Activated CD4-positive, alpha-beta memory T cell treated with anti-CD3 and anti-CD28 coated beads for 36 hours (primary cell): ENCODE measurements at regions not wholly inside any gene's neighbourhood (a gene's known extent, or its start where the extent isn't known, plus 50 kb on each side); places are given as distances from the start of the nearest gene placed in this dataset.
"Not testable (repeated sequence)": the region's sequence is repeated elsewhere in the genome, so short reads cannot be mapped to it uniquely, and the experiment has no call there.

Experiments
- CTCF ChIA-PET: fragments of 350-600 bp; sonication (Branson Sonifier 250); formaldehyde crosslinking; loops from one replicate; lab custom pipeline; 2021; ENCODE audit warnings: antibody characterized with exemption, inconsistent platforms; lab: Charles Lee
- POLR2A ChIA-PET: fragments of 350-600 bp; sonication (Branson Sonifier 250); formaldehyde crosslinking; loops from one replicate; lab custom pipeline; 2021; ENCODE audit warnings: antibody characterized with exemption; lab: Charles Lee
- DNase-seq: peaks from one replicate; pipeline ENCODE4 v3.0.0-alpha.2; 2020
- H3K27ac Mint-ChIP-seq: one replicate; pipeline ENCODE4 v1.8.0; 2021; ENCODE audit warnings: mixed read lengths
- H3K27me3 Mint-ChIP-seq: one replicate; pipeline ENCODE4 v1.8.0; 2021; ENCODE audit warnings: mixed read lengths
- H3K36me3 Mint-ChIP-seq: one replicate; pipeline ENCODE4 v1.8.0; 2021; ENCODE audit warnings: mixed read lengths
- H3K4me1 Mint-ChIP-seq: one replicate; pipeline ENCODE4 v1.8.0; 2021; ENCODE audit warnings: low read depth, mixed read lengths
- H3K4me3 Mint-ChIP-seq: one replicate; pipeline ENCODE4 v1.8.0; 2021; ENCODE audit warnings: mild to moderate bottlenecking, mixed read lengths
- H3K9me3 Mint-ChIP-seq: one replicate; pipeline ENCODE4 v1.8.0; 2021; ENCODE audit warnings: mixed read lengths
- intact Hi-C: fragments of 100-400 bp; cut with micrococcal nuclease; formaldehyde crosslinking; loops from one replicate; pipeline ENCODE4 v1.15.1; 2023

DNA sequence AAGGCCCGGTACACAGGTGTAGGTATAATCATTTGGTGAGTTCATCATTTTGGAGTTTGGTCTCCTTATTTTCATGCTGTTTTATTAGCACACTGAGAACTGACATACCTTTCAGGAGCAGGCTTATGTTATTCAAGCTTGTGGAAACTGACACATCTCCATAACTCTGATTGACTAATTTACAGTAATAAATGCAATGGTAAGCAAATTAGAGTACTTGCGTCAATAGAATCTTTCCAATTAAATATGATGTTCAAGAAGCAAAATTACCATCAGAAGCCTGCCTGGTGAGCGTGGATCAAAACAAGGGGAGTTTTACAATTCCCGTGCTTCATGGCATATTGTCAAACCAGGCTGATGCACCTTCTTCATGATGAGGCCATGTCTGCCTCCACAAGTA lies 210.7 kb upstream of the GPRIN3 start:
- ChIA-PET POLR2A (no interaction called here), CTCF (interaction anchor here (1.5 kb wide), 1 partner anchor 291 kb away, joined by 3 read pairs; no protein-coding TSS in a partner anchor)
- Mint-ChIP-seq H3K9me3 (no peaks in the 10 kb centered on the region), H3K27ac (no peak overlapping the region), H3K4me3 (no peak overlapping the region), H3K27me3 (peaks cover 29% of the 10 kb centered on the region), H3K4me1 (no peaks in the 10 kb centered on the region), H3K36me3 (no peaks in the 10 kb centered on the region)
- DNase-seq, result no peak
- intact Hi-C loops, result no loop called here

GRCh38 chr4:89514811-89515210 lies 207.2 kb upstream of the GPRIN3 start:
- POLR2A ChIA-PET, result no interaction called here
- H3K36me3 Mint-ChIP-seq, result no peaks in the 10 kb centered on the region
- no peaks in the 10 kb centered on the region for H3K9me3 Mint-ChIP-seq
- H3K27me3 Mint-ChIP-seq, result peaks cover 12% of the 10 kb centered on the region
- no peak overlapping the region for H3K27ac Mint-ChIP-seq
- no peak overlapping the region for H3K4me3 Mint-ChIP-seq
- H3K4me1 Mint-ChIP-seq, result peaks cover 7% of the 10 kb centered on the region
- no peak for DNase-seq
- intact Hi-C loops, result no loop called here
- CTCF ChIA-PET, result no interaction called here

- Mint-ChIP-seq H3K9me3 (no peaks in the 10 kb centered on the region), H3K27me3 (peaks cover 10% of the 10 kb centered on the region), H3K4me1 (peaks cover 16% of the 10 kb centered on the region), H3K4me3 (no peak overlapping the region), H3K36me3 (peaks cover 2% of the 10 kb centered on the region), H3K27ac (no peak overlapping the region)
- ChIA-PET POLR2A (no interaction called here), CTCF (no interaction called here)
- intact Hi-C loops, result no loop called here
- DNase-seq, result no peak
Measured at GRCh38 chr4:89511776-89512175, 204.2 kb upstream of the GPRIN3 start.

DNA sequence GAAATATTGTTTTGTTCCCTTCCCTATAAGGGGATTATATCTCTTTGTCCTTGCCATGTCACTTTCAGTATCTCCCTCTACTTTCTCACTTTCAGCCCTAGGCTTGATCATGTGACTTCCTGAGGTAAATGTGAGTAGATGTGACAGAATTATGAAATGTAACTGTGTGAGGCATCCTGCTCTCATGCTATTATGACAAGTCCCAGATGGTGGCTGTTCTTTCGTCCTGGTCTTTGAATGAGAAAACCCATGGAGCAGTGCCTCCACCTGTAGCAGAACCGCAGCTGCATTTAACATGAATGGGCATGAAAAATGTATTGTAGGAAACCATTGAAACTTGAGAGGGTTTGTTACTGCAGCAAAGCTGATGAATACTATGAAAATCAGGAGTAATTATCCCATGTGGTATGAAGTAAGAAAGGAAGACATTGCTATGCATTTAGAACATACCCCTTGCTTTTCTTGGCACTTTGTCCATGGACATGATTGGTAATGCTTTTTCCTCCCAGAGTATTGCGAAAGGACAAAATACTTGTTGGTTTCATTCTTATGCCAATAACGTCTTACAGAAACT lies 202.2 kb upstream of the GPRIN3 start:
- intact Hi-C loops, result loop anchor here (1.0 to 10.0 kb wide), 2 partner anchors 39 to 325 kb away; partner anchors contain the start of gene SNCA
- ChIA-PET POLR2A (no interaction called here), CTCF (interaction anchor here (0.9 to 1.4 kb wide), 4 partner anchors 26 to 193 kb away, joined by 3 read pairs; no protein-coding TSS in a partner anchor)
- peaks cover 2% of the 10 kb centered on the region for H3K36me3 Mint-ChIP-seq
- no peak overlapping the region for H3K4me3 Mint-ChIP-seq
- DNase-seq, result peak; percentile 32
- peak overlapping the region; percentile 15 for H3K27ac Mint-ChIP-seq
- H3K4me1 Mint-ChIP-seq, result peaks cover 16% of the 10 kb centered on the region
- no peaks in the 10 kb centered on the region for H3K9me3 Mint-ChIP-seq
- H3K27me3 Mint-ChIP-seq, result peaks cover 8% of the 10 kb centered on the region

DNA sequence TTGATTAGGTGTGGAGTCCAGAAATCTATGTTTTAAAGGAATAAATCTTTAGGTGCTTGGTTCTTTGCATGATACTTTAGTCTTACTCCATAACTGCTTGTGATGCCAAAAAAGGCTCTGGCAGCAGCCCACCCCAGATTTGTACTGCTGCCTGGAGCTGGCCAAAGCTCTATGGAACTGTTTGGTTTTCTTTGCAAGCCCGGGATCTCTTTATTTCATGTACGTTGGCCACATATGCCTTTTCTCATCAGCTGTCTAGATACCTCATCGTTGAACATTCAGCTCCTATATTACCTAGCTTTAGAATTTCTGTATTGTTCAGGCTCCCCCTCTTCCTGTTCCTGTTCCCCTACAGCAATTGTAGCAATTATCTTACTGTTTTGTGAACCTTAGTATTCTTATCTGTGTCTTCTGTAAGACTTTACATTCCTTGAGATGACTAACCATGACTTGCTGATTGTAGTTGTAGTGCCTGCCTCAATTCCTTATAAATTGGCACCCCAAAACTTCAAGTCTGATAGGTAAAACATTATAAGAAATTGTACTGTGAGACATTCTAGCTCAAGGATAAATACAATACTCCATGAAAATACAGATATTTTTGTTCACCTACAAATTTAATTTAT lies 199.4 kb upstream of the GPRIN3 start:
- DNase-seq, result no peak
- intact Hi-C loops, result loop anchor here (10.0 kb wide), 1 partner anchor 328 kb away; the partner anchor contains the start of gene SNCA
- no peak overlapping the region for H3K4me3 Mint-ChIP-seq
- H3K9me3 Mint-ChIP-seq, result no peaks in the 10 kb centered on the region
- CTCF ChIA-PET, result no interaction called here
- H3K4me1 Mint-ChIP-seq, result peaks cover 16% of the 10 kb centered on the region
- H3K36me3 Mint-ChIP-seq, result peaks cover 2% of the 10 kb centered on the region
- H3K27me3 Mint-ChIP-seq, result peaks cover 8% of the 10 kb centered on the region
- POLR2A ChIA-PET, result no interaction called here
- no peak overlapping the region for H3K27ac Mint-ChIP-seq

- no peak overlapping the region for H3K27ac Mint-ChIP-seq
- peaks cover 8% of the 10 kb centered on the region for H3K27me3 Mint-ChIP-seq
- no peak overlapping the region for H3K4me3 Mint-ChIP-seq
- H3K4me1 Mint-ChIP-seq, result no peaks in the 10 kb centered on the region
- H3K36me3 Mint-ChIP-seq, result no peaks in the 10 kb centered on the region
- CTCF ChIA-PET, result interaction anchor here (0.6 kb wide), 1 partner anchor 20 kb away, joined by 4 read pairs; no protein-coding TSS in a partner anchor
- intact Hi-C loops, result loop anchor here (10.0 kb wide), 1 partner anchor 332 kb away; the partner anchor contains the start of gene SNCA
- POLR2A ChIA-PET, result no interaction called here
- H3K9me3 Mint-ChIP-seq, result no peaks in the 10 kb centered on the region
- DNase-seq, result no peak
Measured at GRCh38 chr4:89502581-89502980, 195.0 kb upstream of the GPRIN3 start.

GRCh38 chr4:89497517-89498308 lies 190.1 kb upstream of the GPRIN3 start:
- Mint-ChIP-seq H3K27ac (no peak overlapping the region), H3K4me1 (no peaks in the 10 kb centered on the region), H3K27me3 (peaks cover 7% of the 10 kb centered on the region), H3K36me3 (no peaks in the 10 kb centered on the region), H3K9me3 (no peaks in the 10 kb centered on the region), H3K4me3 (no peak overlapping the region)
- ChIA-PET CTCF (no interaction called here), POLR2A (no interaction called here)
- intact Hi-C loops, result no loop called here
- no peak for DNase-seq

- Mint-ChIP-seq H3K27ac (no peak overlapping the region), H3K27me3 (peaks cover 7% of the 10 kb centered on the region), H3K36me3 (no peaks in the 10 kb centered on the region), H3K9me3 (no peaks in the 10 kb centered on the region), H3K4me3 (no peak overlapping the region), H3K4me1 (no peaks in the 10 kb centered on the region)
- intact Hi-C loops, result no loop called here
- CTCF ChIA-PET, result interaction anchor here (1.5 kb wide), 1 partner anchor 14 kb away, joined by 4 read pairs; no protein-coding TSS in a partner anchor
- POLR2A ChIA-PET, result no interaction called here
- DNase-seq, result no peak
Measured at GRCh38 chr4:89496851-89497250, 189.3 kb upstream of the GPRIN3 start.

GRCh38 chr4:89493367-89493766 lies 185.8 kb upstream of the GPRIN3 start:
- H3K4me1 Mint-ChIP-seq, result no peaks in the 10 kb centered on the region
- H3K4me3 Mint-ChIP-seq, result no peak overlapping the region
- DNase-seq, result no peak
- no peaks in the 10 kb centered on the region for H3K9me3 Mint-ChIP-seq
- intact Hi-C loops, result no loop called here
- POLR2A ChIA-PET, result no interaction called here
- H3K27me3 Mint-ChIP-seq, result peaks cover 2% of the 10 kb centered on the region
- no peak overlapping the region for H3K27ac Mint-ChIP-seq
- no peaks in the 10 kb centered on the region for H3K36me3 Mint-ChIP-seq
- CTCF ChIA-PET, result no interaction called here

DNA sequence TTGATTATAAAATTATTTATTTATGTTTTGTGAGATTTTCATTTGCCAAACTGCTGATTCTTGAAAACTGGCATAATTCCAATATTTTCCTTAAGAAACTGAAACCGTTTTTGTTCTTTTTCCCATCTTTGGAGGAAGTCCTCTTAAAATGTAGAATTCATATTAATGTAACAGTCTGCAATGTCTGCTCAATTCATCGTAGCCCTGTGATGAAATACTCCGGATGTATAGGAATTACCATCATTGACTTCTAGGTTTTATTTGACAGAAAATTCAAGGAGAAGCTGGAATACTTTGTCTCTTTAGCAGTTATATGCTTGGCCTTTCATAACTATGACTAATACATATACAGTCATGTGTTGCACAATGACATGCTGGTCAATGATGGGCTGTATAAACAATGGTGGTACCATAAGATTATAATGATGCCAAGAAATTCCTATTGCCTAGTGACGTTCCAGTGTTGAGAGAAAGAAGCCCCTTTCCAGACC lies 185.0 kb upstream of the GPRIN3 start:
- DNase-seq, result no peak
- Mint-ChIP-seq H3K4me3 (no peak overlapping the region), H3K27ac (no peak overlapping the region), H3K36me3 (no peaks in the 10 kb centered on the region), H3K4me1 (no peaks in the 10 kb centered on the region), H3K9me3 (no peaks in the 10 kb centered on the region), H3K27me3 (peaks cover 2% of the 10 kb centered on the region)
- intact Hi-C loops, result no loop called here
- CTCF ChIA-PET, result no interaction called here
- POLR2A ChIA-PET, result no interaction called here

- H3K27me3 Mint-ChIP-seq, result no peaks in the 10 kb centered on the region
- POLR2A ChIA-PET, result no interaction called here
- CTCF ChIA-PET, result interaction anchor here (1.1 kb wide), 1 partner anchor 265 kb away, joined by 3 read pairs; no protein-coding TSS in a partner anchor
- no peaks in the 10 kb centered on the region for H3K9me3 Mint-ChIP-seq
- no peaks in the 10 kb centered on the region for H3K4me1 Mint-ChIP-seq
- no peak overlapping the region for H3K4me3 Mint-ChIP-seq
- intact Hi-C loops, result no loop called here
- no peak for DNase-seq
- no peak overlapping the region for H3K27ac Mint-ChIP-seq
- no peaks in the 10 kb centered on the region for H3K36me3 Mint-ChIP-seq
Measured at GRCh38 chr4:89491761-89492160, 184.2 kb upstream of the GPRIN3 start.

DNA sequence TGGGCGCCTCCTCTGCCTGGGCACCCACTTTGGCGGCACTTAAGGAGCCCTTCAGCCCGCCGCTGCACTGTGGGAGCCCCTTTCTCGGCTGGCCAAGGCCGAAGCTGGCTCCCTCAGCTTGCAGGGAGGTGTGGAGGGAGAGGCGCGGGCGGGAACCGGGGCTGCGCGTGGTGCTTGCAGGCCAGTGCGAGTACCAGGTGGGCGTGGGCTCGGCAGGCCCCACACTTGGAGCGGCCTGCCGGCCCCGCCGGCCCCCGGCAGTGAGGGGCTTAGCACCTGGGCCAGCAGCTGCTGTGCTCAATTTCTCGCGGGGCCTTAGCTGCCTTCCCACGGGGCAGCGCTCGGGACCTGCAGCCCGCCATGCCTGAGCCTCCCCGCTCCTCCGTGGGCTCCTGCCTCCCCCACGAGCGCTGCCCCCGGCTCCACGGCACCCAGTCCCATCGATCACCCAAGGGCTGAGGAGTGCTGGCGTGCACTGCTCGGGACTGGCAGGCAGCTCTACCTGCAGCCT lies 182.4 kb upstream of the GPRIN3 start:
- POLR2A ChIA-PET, H3K27ac Mint-ChIP-seq, H3K9me3 Mint-ChIP-seq, H3K4me3 Mint-ChIP-seq, H3K4me1 Mint-ChIP-seq, CTCF ChIA-PET, intact Hi-C loops, H3K36me3 Mint-ChIP-seq, DNase-seq, H3K27me3 Mint-ChIP-seq: not testable (repeated sequence)
